ENCODE measurements at regions not wholly inside any gene's neighbourhood (a gene's known extent, or its start where the extent isn't known, plus 50 kb on each side); places are given as distances from the start of the nearest gene placed in this dataset.

DNA sequence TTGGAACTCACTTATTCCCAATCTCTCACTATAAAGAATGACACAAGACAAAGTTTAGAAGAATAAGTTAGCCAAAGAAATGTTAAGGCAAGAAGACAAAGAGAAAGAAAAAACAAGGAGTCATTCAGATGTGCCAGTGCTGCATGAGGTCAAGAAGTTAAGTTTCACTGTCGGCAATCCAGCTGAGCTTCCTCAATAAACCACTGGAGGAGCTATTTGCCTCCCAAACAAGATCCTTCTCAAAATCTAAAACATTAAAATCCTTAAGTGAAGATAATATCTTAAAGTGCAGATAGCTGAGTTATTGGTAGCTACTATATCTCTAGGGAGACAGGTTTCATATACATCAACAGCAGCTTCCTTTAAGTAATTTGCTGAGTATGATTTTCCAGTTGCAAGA lies 512.3 kb downstream of the HDGFL1 start:
- Histone ChIP-seq H3K27me3 (ENCODE audit: low read depth, low read length) (no peaks in the 10 kb centered on the region), H3K27ac (ENCODE audit: low read length) (no peak overlapping the region), H3K4me2 (ENCODE audit: low read length) (no peak overlapping the region), H3K4me3 (ENCODE audit: low read length) (no peak overlapping the region), H3K79me2 (ENCODE audit: low read length) (no peaks in the 10 kb centered on the region), H3K9me3 (ENCODE audit: insufficient read depth, low read length) (no peaks in the 10 kb centered on the region), H3K36me3 (replicated peaks; ENCODE audit: low read depth, low read length) (no peaks in the 10 kb centered on the region), H2AFZ (ENCODE audit: low read depth, low read length) (no peak overlapping the region), H3K4me1 (ENCODE audit: low read length) (no peaks in the 10 kb centered on the region), H4K20me1 (ENCODE audit: insufficient read depth, low read length) (no peaks in the 10 kb centered on the region), H3K9ac (ENCODE audit: low read length) (no peak overlapping the region)
- no peak for TF ChIP-seq EZH2phosphoT487 (IDR thresholded peaks at IDR 0.05; ENCODE audit: low read depth)
- TF ChIP-seq, protein P1, sequence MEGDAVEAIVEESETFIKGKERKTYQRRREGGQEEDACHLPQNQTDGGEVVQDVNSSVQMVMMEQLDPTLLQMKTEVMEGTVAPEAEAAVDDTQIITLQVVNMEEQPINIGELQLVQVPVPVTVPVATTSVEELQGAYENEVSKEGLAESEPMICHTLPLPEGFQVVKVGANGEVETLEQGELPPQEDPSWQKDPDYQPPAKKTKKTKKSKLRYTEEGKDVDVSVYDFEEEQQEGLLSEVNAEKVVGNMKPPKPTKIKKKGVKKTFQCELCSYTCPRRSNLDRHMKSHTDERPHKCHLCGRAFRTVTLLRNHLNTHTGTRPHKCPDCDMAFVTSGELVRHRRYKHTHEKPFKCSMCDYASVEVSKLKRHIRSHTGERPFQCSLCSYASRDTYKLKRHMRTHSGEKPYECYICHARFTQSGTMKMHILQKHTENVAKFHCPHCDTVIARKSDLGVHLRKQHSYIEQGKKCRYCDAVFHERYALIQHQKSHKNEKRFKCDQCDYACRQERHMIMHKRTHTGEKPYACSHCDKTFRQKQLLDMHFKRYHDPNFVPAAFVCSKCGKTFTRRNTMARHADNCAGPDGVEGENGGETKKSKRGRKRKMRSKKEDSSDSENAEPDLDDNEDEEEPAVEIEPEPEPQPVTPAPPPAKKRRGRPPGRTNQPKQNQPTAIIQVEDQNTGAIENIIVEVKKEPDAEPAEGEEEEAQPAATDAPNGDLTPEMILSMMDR (IDR thresholded peaks at IDR 0.05; ENCODE audit: low read depth, low read length) = no peak

DNA sequence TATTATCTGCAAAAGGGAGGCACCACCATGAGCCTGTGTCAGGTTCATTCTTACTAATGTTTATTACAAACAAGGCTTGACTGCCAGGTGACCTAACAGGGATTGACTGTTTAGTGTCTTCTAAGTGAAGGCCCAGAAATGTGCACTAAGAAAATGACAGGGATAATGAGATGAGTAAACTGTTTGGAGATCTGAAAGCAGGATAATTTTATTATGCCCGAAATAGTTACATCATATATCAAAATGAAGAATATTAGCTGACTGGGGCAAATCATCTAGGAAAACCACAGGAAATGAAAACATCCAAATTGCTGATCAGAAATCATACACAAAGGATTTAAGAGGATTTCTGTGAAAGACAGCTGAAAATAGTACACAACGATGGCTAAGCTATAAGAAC lies 516.7 kb downstream of the HDGFL1 start:
- no peak for TF ChIP-seq EZH2phosphoT487 (IDR thresholded peaks at IDR 0.05; ENCODE audit: low read depth)
- TF ChIP-seq, protein P1 (IDR thresholded peaks at IDR 0.05; ENCODE audit: low read depth, low read length) = no peak
- H3K27ac ChIP-seq (ENCODE audit: low read length) = no peak overlapping the region
- no peak overlapping the region for H2AFZ ChIP-seq (ENCODE audit: low read depth, low read length)

DNA sequence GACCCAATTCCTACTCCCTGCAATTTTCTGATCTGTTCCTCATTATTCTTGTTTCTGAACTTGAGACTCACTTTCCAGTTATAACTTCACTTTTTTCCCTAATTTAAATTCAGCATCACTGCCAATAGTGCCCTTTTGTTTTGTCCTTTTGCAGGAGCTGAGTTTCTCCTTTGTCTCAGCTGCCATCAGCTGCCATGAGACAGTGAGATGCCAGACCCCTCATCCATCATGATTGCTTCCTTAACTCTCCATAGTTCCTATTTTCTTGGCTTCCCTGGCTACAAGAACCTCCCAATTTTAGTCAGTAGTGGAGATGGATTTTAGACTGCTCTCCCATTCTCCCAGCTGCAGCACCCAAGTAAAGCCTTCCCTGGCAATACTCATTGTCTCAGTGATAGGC lies 518.1 kb downstream of the HDGFL1 start:
- Histone ChIP-seq H3K27me3 (ENCODE audit: low read depth, low read length) (no peaks in the 10 kb centered on the region), H3K9ac (ENCODE audit: low read length) (no peak overlapping the region), H4K20me1 (ENCODE audit: insufficient read depth, low read length) (no peaks in the 10 kb centered on the region), H2AFZ (ENCODE audit: low read depth, low read length) (no peak overlapping the region), H3K36me3 (replicated peaks; ENCODE audit: low read depth, low read length) (no peaks in the 10 kb centered on the region), H3K9me3 (ENCODE audit: insufficient read depth, low read length) (no peaks in the 10 kb centered on the region), H3K4me2 (ENCODE audit: low read length) (no peak overlapping the region), H3K79me2 (ENCODE audit: low read length) (no peaks in the 10 kb centered on the region), H3K4me1 (ENCODE audit: low read length) (no peaks in the 10 kb centered on the region), H3K27ac (ENCODE audit: low read length) (no peak overlapping the region), H3K4me3 (ENCODE audit: low read length) (no peak overlapping the region)
- TF ChIP-seq EZH2phosphoT487 (IDR thresholded peaks at IDR 0.05; ENCODE audit: low read depth) = no peak
- TF ChIP-seq, protein P1 (IDR thresholded peaks at IDR 0.05; ENCODE audit: low read depth, low read length) = no peak

More for the DNA sequence above, 516.7 kb downstream of the HDGFL1 start:
- Histone ChIP-seq H3K4me3 (ENCODE audit: low read length) (no peak overlapping the region), H3K27me3 (ENCODE audit: low read depth, low read length) (no peaks in the 10 kb centered on the region), H3K9me3 (ENCODE audit: insufficient read depth, low read length) (no peaks in the 10 kb centered on the region), H3K9ac (ENCODE audit: low read length) (no peak overlapping the region), H3K36me3 (replicated peaks; ENCODE audit: low read depth, low read length) (no peaks in the 10 kb centered on the region), H3K79me2 (ENCODE audit: low read length) (no peaks in the 10 kb centered on the region), H4K20me1 (ENCODE audit: insufficient read depth, low read length) (no peaks in the 10 kb centered on the region), H3K4me2 (ENCODE audit: low read length) (no peak overlapping the region), H3K4me1 (ENCODE audit: low read length) (no peaks in the 10 kb centered on the region)

DNA sequence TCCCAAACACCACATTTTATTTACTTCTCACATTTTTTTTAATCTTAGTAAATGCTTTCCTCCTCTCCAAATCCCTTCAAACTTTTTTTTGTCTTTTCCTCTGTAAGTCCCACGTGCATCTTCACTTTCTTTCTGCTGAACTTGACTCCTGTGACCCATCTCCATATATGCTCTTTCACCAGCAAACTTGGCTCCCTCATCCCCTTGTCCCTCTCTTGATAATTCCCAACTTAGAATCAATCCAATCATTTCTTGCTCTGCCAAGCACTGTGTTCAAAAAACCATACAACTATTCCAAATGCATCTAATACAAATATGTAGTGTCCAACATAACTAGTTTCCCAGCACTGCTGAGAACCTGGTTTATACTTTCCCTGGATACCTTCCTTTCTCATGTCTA lies 519.4 kb downstream of the HDGFL1 start:
- Histone ChIP-seq H3K9me3 (ENCODE audit: insufficient read depth, low read length) (no peaks in the 10 kb centered on the region), H3K27ac (ENCODE audit: low read length) (no peak overlapping the region), H2AFZ (ENCODE audit: low read depth, low read length) (no peak overlapping the region), H3K36me3 (replicated peaks; ENCODE audit: low read depth, low read length) (no peaks in the 10 kb centered on the region), H3K4me2 (ENCODE audit: low read length) (no peak overlapping the region), H3K4me1 (ENCODE audit: low read length) (no peaks in the 10 kb centered on the region), H3K27me3 (ENCODE audit: low read depth, low read length) (no peaks in the 10 kb centered on the region), H3K4me3 (ENCODE audit: low read length) (no peak overlapping the region), H3K79me2 (ENCODE audit: low read length) (no peaks in the 10 kb centered on the region), H3K9ac (ENCODE audit: low read length) (no peak overlapping the region), H4K20me1 (ENCODE audit: insufficient read depth, low read length) (no peaks in the 10 kb centered on the region)
- TF ChIP-seq, protein P1 (IDR thresholded peaks at IDR 0.05; ENCODE audit: low read depth, low read length) = no peak
- no peak for TF ChIP-seq EZH2phosphoT487 (IDR thresholded peaks at IDR 0.05; ENCODE audit: low read depth)

Data from OCI-LY3 (cell line).